GM19025 (cell line): ENCODE measurements at regions not wholly inside any gene's neighbourhood (a gene's known extent, or its start where the extent isn't known, plus 50 kb on each side); places are given as distances from the start of the nearest gene placed in this dataset.

Source experiments
- ATAC-seq: cut with Tn5 transposase; IDR thresholded peaks from one replicate; pipeline ENCODE4 v1.9.1; 2021; ENCODE audit warnings: mild to moderate bottlenecking, low read depth, moderate library complexity; ENCODE audit not compliant: unreplicated experiment

GRCh38 chr5:125112196-125112595 lies 365.8 kb upstream of the ZNF608 start:
- ATAC-seq = no peak

DNA sequence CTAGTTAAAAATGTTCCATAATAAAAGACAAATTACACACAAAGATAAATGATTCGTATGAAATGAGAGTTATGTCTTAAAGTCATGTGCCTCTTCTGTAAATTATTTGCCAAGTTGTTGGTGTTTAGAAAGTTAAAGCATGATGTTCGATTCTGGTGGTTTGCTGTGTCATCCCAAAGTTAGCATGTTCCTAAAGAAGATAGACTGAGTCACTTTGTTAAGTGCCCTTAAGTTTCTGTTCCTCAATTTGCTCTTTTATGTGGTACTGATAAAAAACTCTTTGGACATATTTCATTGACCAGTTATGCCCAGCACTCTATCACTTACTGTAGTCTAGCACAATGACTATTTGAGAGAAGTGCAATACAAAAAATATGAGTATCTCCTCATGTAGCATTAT lies 366.9 kb upstream of the ZNF608 start:
- ATAC-seq = no peak

GRCh38 chr5:125115195-125115525 lies 368.7 kb upstream of the ZNF608 start:
- no peak for ATAC-seq

GRCh38 chr5:125117566-125117965 lies 371.1 kb upstream of the ZNF608 start:
- ATAC-seq = no peak

- no peak for ATAC-seq
Measured at GRCh38 chr5:125120012-125120411, 373.6 kb upstream of the ZNF608 start.

DNA sequence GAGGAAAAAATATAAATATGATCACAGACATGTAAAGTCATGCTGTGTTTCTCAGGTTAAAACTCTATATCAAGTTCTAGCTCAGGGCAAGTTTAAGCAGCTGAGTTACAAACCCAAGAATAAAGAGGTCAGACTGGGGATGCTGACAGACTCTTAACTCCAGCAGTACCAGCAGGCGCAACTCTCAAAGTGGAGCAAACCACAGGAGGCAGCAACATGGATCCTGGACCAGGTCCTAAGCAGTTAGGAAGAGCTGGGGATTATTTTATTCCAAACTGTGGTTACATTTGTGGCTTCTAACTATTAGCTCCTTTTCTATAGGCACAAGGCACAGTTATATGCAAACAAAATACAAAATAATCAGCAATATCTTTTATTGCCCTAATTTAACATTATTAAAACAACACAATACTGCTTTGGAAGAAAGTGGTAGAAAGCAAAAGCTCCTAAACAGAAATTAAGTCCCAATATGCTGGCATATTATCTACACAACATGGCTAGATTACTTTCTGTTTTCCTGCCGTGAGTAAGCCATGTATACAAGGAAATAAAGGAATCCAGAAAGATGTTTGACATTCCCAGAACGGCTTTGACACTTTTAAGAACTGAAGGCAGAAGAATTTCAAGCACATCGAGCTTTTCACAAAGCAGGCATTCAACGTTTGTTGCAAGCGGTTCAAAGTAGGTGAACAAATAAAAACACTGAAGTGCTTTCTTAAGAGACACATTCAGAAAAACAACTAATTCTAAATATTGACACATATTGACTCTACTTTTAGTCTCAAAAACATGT lies 378.8 kb upstream of the ZNF608 start:
- ATAC-seq = no peak

- ATAC-seq = no peak
Measured at GRCh38 chr5:125126050-125126449, 379.6 kb upstream of the ZNF608 start.

- no peak for ATAC-seq
Measured at GRCh38 chr5:125129151-125129806, 382.8 kb upstream of the ZNF608 start.

DNA sequence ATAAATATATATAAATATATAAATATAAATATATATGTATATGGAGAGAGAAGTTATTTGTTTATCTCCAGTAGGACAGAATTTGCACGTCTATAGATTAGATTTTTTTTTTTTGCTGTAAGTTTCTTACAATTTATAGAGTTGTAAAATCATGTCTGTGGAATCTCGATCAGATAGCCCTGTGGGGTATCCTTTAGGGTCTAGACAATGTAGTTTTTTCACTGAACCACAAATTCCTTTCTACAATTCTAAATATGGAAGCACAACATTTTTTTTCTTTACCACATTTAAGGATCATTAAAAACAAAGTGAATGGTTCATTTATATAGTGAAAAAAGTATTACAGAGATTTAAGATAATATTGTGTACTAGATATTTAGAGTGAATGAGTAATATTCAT lies 384.2 kb upstream of the ZNF608 start:
- no peak for ATAC-seq

DNA sequence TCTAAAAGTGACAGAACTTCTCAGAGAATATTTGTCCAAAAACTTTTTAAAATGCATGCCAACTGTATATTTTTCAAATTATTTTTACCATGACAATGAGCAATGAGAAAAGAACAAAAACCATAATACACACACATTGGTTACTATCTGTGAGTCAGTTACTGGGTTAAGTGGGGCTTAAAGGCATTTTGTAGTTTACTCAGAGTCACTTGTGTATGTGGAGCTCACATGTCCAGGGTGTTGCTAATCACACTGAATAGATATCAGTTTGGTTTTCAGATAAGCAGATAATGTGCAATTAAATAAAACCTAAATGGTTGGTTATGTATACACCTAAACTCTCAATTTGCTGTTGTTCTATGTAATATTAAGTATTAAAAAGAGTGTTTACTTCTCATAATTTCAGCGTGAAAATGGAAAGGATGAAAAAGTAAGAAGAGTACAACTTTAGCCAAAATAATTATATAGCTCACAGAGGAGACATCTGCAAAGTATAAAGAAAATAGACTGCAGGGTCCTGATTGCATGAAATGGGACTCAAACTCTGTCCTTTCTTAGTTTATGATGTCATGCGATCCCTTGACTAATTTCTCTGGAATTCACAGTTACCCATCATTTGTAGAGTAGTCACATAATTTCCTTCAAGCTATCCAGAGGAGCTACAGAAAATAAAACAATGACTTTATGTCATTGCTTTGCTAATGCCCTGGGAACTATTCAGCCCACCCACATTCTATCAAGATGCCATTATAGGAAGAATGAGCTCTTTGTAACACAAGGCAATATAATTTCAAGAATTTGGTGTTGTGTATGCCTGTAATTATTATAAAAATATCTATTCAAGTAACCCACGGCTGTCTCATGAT lies 388.0 kb upstream of the ZNF608 start:
- no peak for ATAC-seq

GRCh38 chr5:125137535-125137934 lies 391.1 kb upstream of the ZNF608 start:
- ATAC-seq = no peak

GRCh38 chr5:125138266-125138665 lies 391.8 kb upstream of the ZNF608 start:
- no peak for ATAC-seq

- ATAC-seq = no peak
Measured at GRCh38 chr5:125139590-125139989, 393.2 kb upstream of the ZNF608 start.

DNA sequence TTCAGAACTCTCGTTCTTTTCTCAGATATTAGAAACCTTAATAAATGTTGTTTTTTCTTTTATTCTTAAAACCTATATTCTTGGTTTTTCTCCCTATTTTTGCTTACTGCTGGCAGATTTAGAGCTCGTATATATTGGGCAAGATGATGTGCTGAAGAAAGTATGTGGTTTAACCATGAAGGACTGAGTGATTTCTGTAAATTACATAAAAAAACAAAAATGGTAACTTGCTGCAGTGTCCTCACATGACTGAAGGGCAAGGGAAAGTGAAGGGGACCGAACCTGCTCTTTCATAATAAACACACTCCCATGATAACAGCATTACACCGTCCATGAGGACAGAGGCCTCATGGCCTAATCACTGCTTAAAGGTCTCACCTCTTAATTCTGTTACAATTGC lies 393.8 kb upstream of the ZNF608 start:
- no peak for ATAC-seq

DNA sequence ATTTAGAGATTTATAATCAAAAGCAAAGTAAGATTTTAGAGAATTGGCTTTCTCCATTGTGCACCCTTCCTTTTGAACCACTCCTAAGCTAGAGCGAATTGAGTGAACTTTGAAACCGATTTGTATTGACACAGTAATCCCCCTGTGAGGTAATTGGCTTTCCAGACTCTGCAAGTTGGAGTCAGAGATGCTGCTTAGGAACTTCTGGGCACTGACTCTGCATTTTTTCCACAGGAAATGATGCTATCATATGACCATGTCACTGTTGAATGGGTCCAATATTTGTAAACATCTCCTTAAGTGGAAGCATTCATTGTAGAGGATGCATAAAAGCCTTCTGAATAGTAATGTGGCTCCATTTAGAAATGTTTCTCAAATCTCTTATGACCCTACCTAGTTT lies 394.4 kb upstream of the ZNF608 start:
- ATAC-seq = no peak

DNA sequence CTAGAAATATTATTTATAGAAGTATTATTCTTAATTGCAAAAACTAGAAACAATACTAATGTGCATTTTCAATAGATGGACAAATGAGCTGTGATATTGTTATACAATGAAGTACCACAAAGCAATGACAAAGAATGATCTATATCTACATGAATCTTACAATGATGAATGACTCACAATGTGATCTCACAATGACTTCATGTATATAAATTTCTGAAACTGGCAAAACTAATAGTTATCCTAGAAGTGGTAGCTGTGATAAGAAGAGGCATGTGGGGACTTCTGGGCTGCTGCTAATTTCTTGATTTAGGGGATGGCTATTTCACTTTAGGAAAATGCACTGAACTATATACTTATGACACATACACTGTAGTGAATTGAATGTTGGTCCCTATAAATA lies 396.0 kb upstream of the ZNF608 start:
- no peak for ATAC-seq

GRCh38 chr5:125143011-125143410 lies 396.6 kb upstream of the ZNF608 start:
- no peak for ATAC-seq

- ATAC-seq = no peak
Measured at GRCh38 chr5:125148076-125148475, 401.6 kb upstream of the ZNF608 start.

DNA sequence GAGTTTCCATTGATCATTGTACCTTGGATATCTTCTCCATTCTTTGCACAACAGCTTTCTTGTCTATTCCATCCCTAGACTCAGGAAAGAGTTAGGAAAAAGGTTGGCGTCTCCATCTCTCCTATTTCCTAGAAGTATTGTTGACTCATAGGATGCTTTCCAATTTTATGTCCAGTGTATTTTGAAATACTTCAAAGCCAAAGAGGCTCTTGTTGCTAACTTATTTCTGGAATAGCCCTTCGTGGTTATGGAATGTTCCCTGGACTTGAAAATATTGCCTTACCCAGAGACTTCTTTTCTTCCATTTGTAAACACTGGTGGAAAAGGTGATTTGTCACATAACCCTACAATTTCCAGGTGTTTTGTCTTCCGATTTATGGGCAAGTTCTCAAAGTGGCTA lies 402.3 kb upstream of the ZNF608 start:
- no peak for ATAC-seq

GRCh38 chr5:125149110-125149509 lies 402.7 kb upstream of the ZNF608 start:
- ATAC-seq = no peak

DNA sequence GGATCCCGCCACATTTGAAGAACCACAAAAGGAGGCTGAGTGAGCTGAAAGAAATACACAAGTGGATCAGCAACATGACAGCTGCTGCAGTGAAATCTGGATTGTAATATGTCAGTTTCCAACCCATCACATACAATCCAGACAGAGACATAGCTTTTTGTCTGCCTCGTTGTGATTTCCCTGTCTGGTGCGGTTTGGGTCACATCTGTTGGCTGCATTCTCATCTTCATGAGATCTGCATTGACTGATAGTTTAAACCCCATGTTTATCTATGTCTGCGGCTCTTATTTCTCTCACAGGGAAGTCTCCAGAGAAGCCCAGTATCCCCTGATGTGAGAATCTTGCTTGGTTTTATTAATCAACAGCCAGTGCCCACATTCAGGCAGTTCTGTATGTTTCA lies 403.1 kb upstream of the ZNF608 start:
- no peak for ATAC-seq
